ENCODE measurements at regions not wholly inside any gene's neighbourhood (a gene's known extent, or its start where the extent isn't known, plus 50 kb on each side); places are given as distances from the start of the nearest gene placed in this dataset.

- no peaks in the 10 kb centered on the region for H3K79me2 ChIP-seq (ENCODE audit: control insufficient read depth, low read length)
- H3K36me3 ChIP-seq (ENCODE audit: control insufficient read depth, low read length): no peaks in the 10 kb centered on the region
- no peaks in the 10 kb centered on the region for H3K4me1 ChIP-seq (ENCODE audit: control insufficient read depth, low read length)
- TF ChIP-seq CTCF (IDR thresholded peaks at IDR 0.05; ENCODE audit: low read depth, low read length, poor library complexity, severe bottlenecking) (no peak), EZH2phosphoT487 (IDR thresholded peaks at IDR 0.05; ENCODE audit: borderline replicate concordance, low read length) (no peak)
- H3K9me3 ChIP-seq (ENCODE audit: control insufficient read depth, insufficient read depth, low read length): no peaks in the 10 kb centered on the region
- H3K4me3 ChIP-seq (ENCODE audit: low read length): no peak overlapping the region
- no peaks in the 10 kb centered on the region for H3K27me3 ChIP-seq (ENCODE audit: control insufficient read depth, low read length)
- no peak overlapping the region for H3K4me2 ChIP-seq (ENCODE audit: low read length)
- H3F3A ChIP-seq (ENCODE audit: control insufficient read depth, insufficient read depth): no peaks in the 10 kb centered on the region
- H3K27ac ChIP-seq (ENCODE audit: low read depth, low read length): no peak overlapping the region
- no peaks in the 10 kb centered on the region for H3K9me2 ChIP-seq (replicated peaks; ENCODE audit: control insufficient read depth, low read length)
- H4K20me1 ChIP-seq (ENCODE audit: control insufficient read depth, insufficient read depth, low read depth, low read length): no peaks in the 10 kb centered on the region
These were observed 256.3 kb upstream of the ZFHX3 start for GRCh38 chr16:73304008-73304774.

GRCh38 chr16:73302942-73303341 is 255.0 kb upstream of the ZFHX3 start:
- TF ChIP-seq CTCF (IDR thresholded peaks at IDR 0.05; ENCODE audit: low read depth, low read length, poor library complexity, severe bottlenecking) (no peak), EZH2phosphoT487 (IDR thresholded peaks at IDR 0.05; ENCODE audit: borderline replicate concordance, low read length) (no peak)
- Histone ChIP-seq H3F3A (ENCODE audit: control insufficient read depth, insufficient read depth) (no peaks in the 10 kb centered on the region), H3K9me3 (ENCODE audit: control insufficient read depth, insufficient read depth, low read length) (no peaks in the 10 kb centered on the region), H3K4me2 (ENCODE audit: low read length) (no peak overlapping the region), H3K4me3 (ENCODE audit: low read length) (no peak overlapping the region), H3K27ac (ENCODE audit: low read depth, low read length) (no peak overlapping the region), H3K36me3 (ENCODE audit: control insufficient read depth, low read length) (no peaks in the 10 kb centered on the region), H3K4me1 (ENCODE audit: control insufficient read depth, low read length) (no peaks in the 10 kb centered on the region), H3K9me2 (replicated peaks; ENCODE audit: control insufficient read depth, low read length) (no peaks in the 10 kb centered on the region), H3K27me3 (ENCODE audit: control insufficient read depth, low read length) (no peaks in the 10 kb centered on the region), H3K79me2 (ENCODE audit: control insufficient read depth, low read length) (no peaks in the 10 kb centered on the region), H4K20me1 (ENCODE audit: control insufficient read depth, insufficient read depth, low read depth, low read length) (no peaks in the 10 kb centered on the region)

- no peaks in the 10 kb centered on the region for H3K79me2 ChIP-seq (ENCODE audit: control insufficient read depth, low read length)
- H4K20me1 ChIP-seq (ENCODE audit: control insufficient read depth, insufficient read depth, low read depth, low read length): no peaks in the 10 kb centered on the region
- no peaks in the 10 kb centered on the region for H3K4me1 ChIP-seq (ENCODE audit: control insufficient read depth, low read length)
- H3K27me3 ChIP-seq (ENCODE audit: control insufficient read depth, low read length): no peaks in the 10 kb centered on the region
- H3K4me3 ChIP-seq (ENCODE audit: low read length): no peak overlapping the region
- no peak overlapping the region for H3K4me2 ChIP-seq (ENCODE audit: low read length)
- no peak overlapping the region for H3K27ac ChIP-seq (ENCODE audit: low read depth, low read length)
- H3K9me2 ChIP-seq (replicated peaks; ENCODE audit: control insufficient read depth, low read length): no peaks in the 10 kb centered on the region
- no peak for TF ChIP-seq CTCF (IDR thresholded peaks at IDR 0.05; ENCODE audit: low read depth, low read length, poor library complexity, severe bottlenecking)
- no peak for TF ChIP-seq EZH2phosphoT487 (IDR thresholded peaks at IDR 0.05; ENCODE audit: borderline replicate concordance, low read length)
- no peaks in the 10 kb centered on the region for H3K36me3 ChIP-seq (ENCODE audit: control insufficient read depth, low read length)
- no peaks in the 10 kb centered on the region for H3K9me3 ChIP-seq (ENCODE audit: control insufficient read depth, insufficient read depth, low read length)
- no peaks in the 10 kb centered on the region for H3F3A ChIP-seq (ENCODE audit: control insufficient read depth, insufficient read depth)
These were observed 254.1 kb upstream of the ZFHX3 start for GRCh38 chr16:73301984-73302383.

Data from DOHH2 (cell line).